ENCODE measurements at regions not wholly inside any gene's neighbourhood (a gene's known extent, or its start where the extent isn't known, plus 50 kb on each side); places are given as distances from the start of the nearest gene placed in this dataset.

- DNase-seq: peak; percentile 56 to 61 (median 60)
- Mint-ChIP-seq H3K9me3 (peaks cover 0 to 7% of the 10 kb centered on the region in 2 donors), H3K4me1 (ENCODE audit: low read depth in 2 of 2) (peaks cover 64 to 73% of the 10 kb centered on the region in 2 donors), H3K36me3 (ENCODE audit: insufficient read depth) (peaks cover 18% of the 10 kb centered on the region), H3K27me3 (no peaks in the 10 kb centered on the region), H3K4me3 (peak overlapping the region; percentile 2 to 77), H3K27ac (peak overlapping the region; percentile 87 to 95)
- peak; percentile 53 for ATAC-seq (replicated peaks)
These were observed 168.6 kb downstream of the TRIM33 start for GRCh38 chr1:114342376-114342775.

GRCh38 chr1:114341856-114342255 is 169.1 kb downstream of the TRIM33 start:
- Mint-ChIP-seq H3K27ac (peak overlapping the region; percentile 87 to 95), H3K9me3 (peaks cover 0 to 7% of the 10 kb centered on the region in 2 donors), H3K27me3 (no peaks in the 10 kb centered on the region), H3K36me3 (ENCODE audit: insufficient read depth) (peaks cover 18% of the 10 kb centered on the region), H3K4me1 (ENCODE audit: low read depth in 2 of 2) (peaks cover 64 to 73% of the 10 kb centered on the region in 2 donors), H3K4me3 (peak overlapping the region; percentile 74 to 77)
- ATAC-seq (replicated peaks) (peak; percentile 25), DNase-seq (peak; percentile 10 to 38 (median 13))

- DNase-seq (peak; percentile 64 to 70 (median 68)), ATAC-seq (replicated peaks) (peak; percentile 81)
- peaks cover 0 to 7% of the 10 kb centered on the region in 2 donors for H3K9me3 Mint-ChIP-seq
- peaks cover 65 to 75% of the 10 kb centered on the region in 2 donors for H3K4me1 Mint-ChIP-seq (ENCODE audit: low read depth in 2 of 2)
- H3K27me3 Mint-ChIP-seq: no peaks in the 10 kb centered on the region
- peaks cover 17% of the 10 kb centered on the region for H3K36me3 Mint-ChIP-seq (ENCODE audit: insufficient read depth)
- H3K4me3 Mint-ChIP-seq: peak overlapping the region; percentile 74 to 77
- peak overlapping the region; percentile 87 to 95 for H3K27ac Mint-ChIP-seq
These were observed 169.7 kb downstream of the TRIM33 start for GRCh38 chr1:114341299-114341698.

- H3K27me3 Mint-ChIP-seq: no peaks in the 10 kb centered on the region
- peak overlapping the region; percentile 74 to 77 for H3K4me3 Mint-ChIP-seq
- ATAC-seq (replicated peaks) (peak; percentile 1), DNase-seq (no peak)
- H3K36me3 Mint-ChIP-seq (ENCODE audit: insufficient read depth): peaks cover 15% of the 10 kb centered on the region
- peaks cover 0 to 7% of the 10 kb centered on the region in 2 donors for H3K9me3 Mint-ChIP-seq
- peak overlapping the region; percentile 87 to 95 for H3K27ac Mint-ChIP-seq
- peaks cover 66 to 75% of the 10 kb centered on the region in 2 donors for H3K4me1 Mint-ChIP-seq (ENCODE audit: low read depth in 2 of 2)
These were observed 170.1 kb downstream of the TRIM33 start for GRCh38 chr1:114340892-114341291.

GRCh38 chr1:114339379-114339778 is 171.6 kb downstream of the TRIM33 start:
- Mint-ChIP-seq H3K9me3 (peaks cover 0 to 7% of the 10 kb centered on the region in 2 donors), H3K27ac (peak overlapping the region in 1 of 2 donors; percentile 95), H3K4me1 (ENCODE audit: low read depth in 2 of 2) (peaks cover 69 to 74% of the 10 kb centered on the region in 2 donors), H3K4me3 (peak overlapping the region; percentile 74 to 77), H3K27me3 (no peaks in the 10 kb centered on the region), H3K36me3 (ENCODE audit: insufficient read depth) (peaks cover 10% of the 10 kb centered on the region)
- ATAC-seq (replicated peaks) (no peak), DNase-seq (no peak)

GRCh38 chr1:114338191-114338890 is 172.7 kb downstream of the TRIM33 start:
- Mint-ChIP-seq H3K4me3 (peak overlapping the region in 1 of 2 donors; percentile 16), H3K27me3 (no peaks in the 10 kb centered on the region), H3K9me3 (peaks cover 0 to 7% of the 10 kb centered on the region in 2 donors), H3K4me1 (ENCODE audit: low read depth in 2 of 2) (peaks cover 76 to 78% of the 10 kb centered on the region in 2 donors), H3K36me3 (ENCODE audit: insufficient read depth) (peaks cover 10% of the 10 kb centered on the region), H3K27ac (peak overlapping the region in 1 of 2 donors; percentile 49)
- DNase-seq (no peak), ATAC-seq (replicated peaks) (no peak)

- Mint-ChIP-seq H3K27me3 (no peaks in the 10 kb centered on the region), H3K4me3 (no peak overlapping the region), H3K4me1 (ENCODE audit: low read depth in 2 of 2) (peaks cover 74 to 80% of the 10 kb centered on the region in 2 donors), H3K9me3 (peaks cover 0 to 7% of the 10 kb centered on the region in 2 donors), H3K27ac (no peak overlapping the region), H3K36me3 (ENCODE audit: insufficient read depth) (peaks cover 10% of the 10 kb centered on the region)
- no peak for DNase-seq
- no peak for ATAC-seq (replicated peaks)
These were observed 173.6 kb downstream of the TRIM33 start for GRCh38 chr1:114337417-114337816.

GRCh38 chr1:114336360-114336759 is 174.6 kb downstream of the TRIM33 start:
- ATAC-seq (replicated peaks) (no peak), DNase-seq (no peak)
- Mint-ChIP-seq H3K4me1 (ENCODE audit: low read depth in 2 of 2) (peaks cover 74 to 79% of the 10 kb centered on the region in 2 donors), H3K27me3 (no peaks in the 10 kb centered on the region), H3K4me3 (no peak overlapping the region), H3K36me3 (ENCODE audit: insufficient read depth) (peaks cover 5% of the 10 kb centered on the region), H3K27ac (peak overlapping the region in 1 of 2 donors; percentile 56), H3K9me3 (peaks cover 0 to 7% of the 10 kb centered on the region in 2 donors)

GRCh38 chr1:114335273-114335672 is 175.7 kb downstream of the TRIM33 start:
- no peak for ATAC-seq (replicated peaks)
- Mint-ChIP-seq H3K36me3 (ENCODE audit: insufficient read depth) (no peaks in the 10 kb centered on the region), H3K27ac (no peak overlapping the region), H3K9me3 (peaks cover 0 to 3% of the 10 kb centered on the region in 2 donors), H3K4me1 (ENCODE audit: low read depth in 2 of 2) (peaks cover 72 to 78% of the 10 kb centered on the region in 2 donors), H3K27me3 (no peaks in the 10 kb centered on the region), H3K4me3 (peak overlapping the region in 1 of 2 donors; percentile 72)
- no peak for DNase-seq

- H3K4me1 Mint-ChIP-seq (ENCODE audit: low read depth in 2 of 2): peaks cover 71 to 78% of the 10 kb centered on the region in 2 donors
These were observed 176.7 kb downstream of the TRIM33 start for GRCh38 chr1:114334297-114334696.

GRCh38 chr1:114333690-114334089 is 177.3 kb downstream of the TRIM33 start:
- no peaks in the 10 kb centered on the region for H3K9me3 Mint-ChIP-seq
- H3K4me1 Mint-ChIP-seq (ENCODE audit: low read depth in 2 of 2): peaks cover 72 to 80% of the 10 kb centered on the region in 2 donors
- ATAC-seq (replicated peaks): no peak

More at GRCh38 chr1:114334297-114334696, 176.7 kb downstream of the TRIM33 start:
- peak; percentile 70 for ATAC-seq (replicated peaks)
- peak overlapping the region; percentile 55 to 72 for H3K4me3 Mint-ChIP-seq
- DNase-seq: no peak
- H3K36me3 Mint-ChIP-seq (ENCODE audit: insufficient read depth): no peaks in the 10 kb centered on the region
- no peaks in the 10 kb centered on the region for H3K9me3 Mint-ChIP-seq
- peak overlapping the region; percentile 3 to 91 for H3K27ac Mint-ChIP-seq
- H3K27me3 Mint-ChIP-seq: no peaks in the 10 kb centered on the region

GRCh38 chr1:114331936-114332335 is 178.3 kb upstream of the SYT6 start:
- Mint-ChIP-seq H3K27me3 (no peaks in the 10 kb centered on the region), H3K27ac (peak overlapping the region; percentile 30 to 91), H3K36me3 (ENCODE audit: insufficient read depth) (no peaks in the 10 kb centered on the region), H3K4me3 (peak overlapping the region; percentile 44 to 58), H3K9me3 (no peaks in the 10 kb centered on the region), H3K4me1 (ENCODE audit: low read depth in 2 of 2) (peaks cover 66 to 75% of the 10 kb centered on the region in 2 donors)
- ATAC-seq (replicated peaks) (no peak), DNase-seq (no peak)

More at GRCh38 chr1:114333690-114334089, 177.3 kb downstream of the TRIM33 start:
- Mint-ChIP-seq H3K4me3 (peak overlapping the region; percentile 29 to 72), H3K36me3 (ENCODE audit: insufficient read depth) (no peaks in the 10 kb centered on the region), H3K27ac (peak overlapping the region; percentile 78 to 91), H3K27me3 (no peaks in the 10 kb centered on the region)
- no peak for DNase-seq

GRCh38 chr1:114330451-114330983 is 176.8 kb upstream of the SYT6 start:
- peak; percentile 88 for ATAC-seq (replicated peaks)
- Mint-ChIP-seq H3K9me3 (no peaks in the 10 kb centered on the region), H3K27me3 (no peaks in the 10 kb centered on the region), H3K36me3 (ENCODE audit: insufficient read depth) (no peaks in the 10 kb centered on the region), H3K27ac (peak overlapping the region; percentile 67 to 71), H3K4me1 (ENCODE audit: low read depth in 2 of 2) (peaks cover 57 to 64% of the 10 kb centered on the region in 2 donors), H3K4me3 (peak overlapping the region; percentile 67 to 71)
- DNase-seq: peak; percentile 22 to 31 (median 28)
